H1 (cell line): ENCODE measurements at regions not wholly inside any gene's neighbourhood (a gene's known extent, or its start where the extent isn't known, plus 50 kb on each side); places are given as distances from the start of the nearest gene placed in this dataset.

Source experiments
- CTCF ChIA-PET: fragments of 300-600 bp; sonication (Branson Sonifier 250); formaldehyde crosslinking; loops from one replicate; lab custom pipeline; 2021; ENCODE audit not compliant: partially characterized antibody; lab: Charles Lee
- POLR2A ChIA-PET: fragments of 300-600 bp; sonication (Branson Sonifier 250); formaldehyde crosslinking; loops from one replicate; lab custom pipeline; 2021; ENCODE audit warnings: inconsistent platforms; ENCODE audit not compliant: partially characterized antibody; lab: Charles Lee
- DNase-seq, 2 experiments: peaks; one replicate each; pipeline versions ENCODE4 v3.0.0 to v3.0.0-alpha.2; 2010 to 2022; ENCODE audit warnings: low spot score in 2 of 2, low read depth in 1 of 2, mixed read lengths in 1 of 2
- FAIRE-seq: peaks from 2 replicates; lab custom pipeline; 2011; peaks lifted over from hg19 to GRCh38; lab: Jason Lieb, UNC
- H2AFZ ChIP-seq: 2 replicates; pipeline ENCODE4 v1.8.1; 2012; ENCODE audit warnings: low read length, inconsistent platforms
- H2AK5ac ChIP-seq: 2 replicates; pipeline ENCODE4 v1.6.1; 2013; ENCODE audit warnings: low read depth, low read length
- H2BK120ac ChIP-seq: replicated peaks from 2 replicates; pipeline ENCODE3; 2013; ENCODE audit warnings: low read depth, low read length, inconsistent platforms
- H2BK12ac ChIP-seq: 2 replicates; pipeline ENCODE4 v1.6.1; 2013; ENCODE audit warnings: low read depth, low read length
- H2BK15ac ChIP-seq: 2 replicates; pipeline ENCODE4 v1.6.1; 2013; ENCODE audit warnings: low read length
- H2BK20ac ChIP-seq: 2 replicates; pipeline ENCODE4 v1.6.1; 2013; ENCODE audit warnings: low read length
- H2BK5ac ChIP-seq: 2 replicates; pipeline ENCODE4 v1.6.1; 2013; ENCODE audit warnings: low read depth, low read length
- H3K14ac ChIP-seq: 2 replicates; pipeline ENCODE4 v1.6.1; 2013; ENCODE audit warnings: inconsistent platforms; ENCODE audit not compliant: insufficient read length
- H3K18ac ChIP-seq: 2 replicates; pipeline ENCODE4 v1.6.1; 2013; ENCODE audit warnings: low read length; ENCODE audit errors: extremely low read depth
- H3K23ac ChIP-seq: 2 replicates; pipeline ENCODE4 v1.6.1; 2013; ENCODE audit warnings: inconsistent platforms; ENCODE audit not compliant: insufficient read length
- H3K23me2 ChIP-seq: 2 replicates; pipeline ENCODE4 v1.6.1; 2013; ENCODE audit warnings: low read depth, low read length
- H3K27ac ChIP-seq: 2 replicates; pipeline ENCODE4 v1.6.1; 2011; ENCODE audit warnings: low read depth, low read length, inconsistent platforms
- H3K27me3 ChIP-seq, 4 experiments: replicated peaks in 1 of 4; 1 replicate in 1 of 4; 2 replicates in 3 of 4; pipeline versions ENCODE4 v1.6.1 to v1.8.1; 2011 to 2013; ENCODE audit warnings: low read length in 3 of 4, mild to moderate bottlenecking in 3 of 4, inconsistent platforms in 2 of 4, mixed read lengths in 2 of 4, moderate library complexity in 1 of 4; ENCODE audit not compliant: control insufficient read depth in 3 of 4, insufficient read depth in 3 of 4; ENCODE audit errors: extremely low read depth in 1 of 4
- H3K36me3 ChIP-seq, 4 experiments: 2 replicates each; pipeline versions ENCODE4 v1.6.1 to v1.8.1; 2011 to 2013; ENCODE audit warnings: mild to moderate bottlenecking in 4 of 4, low read length in 3 of 4, moderate library complexity in 2 of 4, control low read depth in 1 of 4, inconsistent platforms in 1 of 4; ENCODE audit not compliant: insufficient read depth in 4 of 4, control insufficient read depth in 2 of 4
- H3K4ac ChIP-seq: replicated peaks from 2 replicates; pipeline ENCODE3; 2013; ENCODE audit warnings: low read length, low read depth, mixed read lengths, inconsistent platforms; ENCODE audit not compliant: insufficient read length
- H3K4me1 ChIP-seq, 4 experiments: replicated peaks in 1 of 4; 1 replicate in 1 of 4; 2 replicates in 3 of 4; pipeline versions ENCODE4 v1.6.1 to v1.8.1; 2011 to 2013; ENCODE audit warnings: low read length in 3 of 4, inconsistent platforms in 2 of 4, mixed read lengths in 1 of 4; ENCODE audit not compliant: insufficient read depth in 4 of 4, control insufficient read depth in 3 of 4
- H3K4me2 ChIP-seq, 2 experiments: 2 replicates each; pipeline versions ENCODE4 v1.6.1 to v1.8.1; 2011 to 2013; ENCODE audit warnings: low read depth in 2 of 2, low read length in 2 of 2, control low read depth in 1 of 2, inconsistent platforms in 1 of 2, mild to moderate bottlenecking in 1 of 2; ENCODE audit not compliant: insufficient read depth in 1 of 2
- H3K4me3 ChIP-seq, 4 experiments: fragments of 200-600, 300-600 bp in 1 of 4; sonication (generic), shearing (Covaris generic), sonication (Bioruptor Twin) in 1 of 4; 2 replicates each; pipeline versions ENCODE4 v1.5.1 to v1.8.1; 2011 to 2016; ENCODE audit warnings: low read length in 4 of 4, low read depth in 3 of 4, control low read depth in 2 of 4, inconsistent platforms in 2 of 4, mild to moderate bottlenecking in 2 of 4, mixed read lengths in 1 of 4, moderate library complexity in 1 of 4; ENCODE audit not compliant: insufficient read depth in 2 of 4; ENCODE audit errors: extremely low read depth in 1 of 4
- H3K56ac ChIP-seq: replicated peaks from 2 replicates; pipeline ENCODE3; 2013; ENCODE audit warnings: low read depth, mild to moderate bottlenecking, mixed read lengths, low read length, inconsistent platforms; ENCODE audit not compliant: insufficient read length
- H3K79me1 ChIP-seq: 2 replicates; pipeline ENCODE4 v1.6.1; 2013; ENCODE audit warnings: low read depth, low read length, control low read depth
- H3K79me2 ChIP-seq, 2 experiments: 2 replicates each; pipeline versions ENCODE4 v1.6.1 to v1.8.1; 2012 to 2013; ENCODE audit warnings: low read length in 2 of 2, mild to moderate bottlenecking in 2 of 2, inconsistent platforms in 1 of 2; ENCODE audit not compliant: insufficient read depth in 2 of 2, control insufficient read depth in 1 of 2
- H3K9ac ChIP-seq, 4 experiments: replicated peaks in 1 of 4; 1 replicate in 1 of 4; 2 replicates in 3 of 4; pipeline versions ENCODE4 v1.6.1 to v1.8.1; 2011 to 2013; ENCODE audit warnings: low read depth in 3 of 4, low read length in 3 of 4, control low read depth in 2 of 4, mild to moderate bottlenecking in 2 of 4, moderate library complexity in 2 of 4, inconsistent platforms in 1 of 4; ENCODE audit errors: extremely low read depth in 1 of 4
- H3K9me3 ChIP-seq, 2 experiments: 2 replicates each; pipeline versions ENCODE4 v1.6.1 to v1.8.1; 2012 to 2013; ENCODE audit warnings: mild to moderate bottlenecking in 2 of 2, moderate library complexity in 2 of 2, control low read depth in 1 of 2, inconsistent platforms in 1 of 2, low read depth in 1 of 2, low read length in 1 of 2, mixed read lengths in 1 of 2; ENCODE audit not compliant: insufficient read depth in 2 of 2
- H4K20me1 ChIP-seq, 2 experiments: replicated peaks in 1 of 2; 2 replicates each; pipeline versions ENCODE3 to v1.8.1; 2011 to 2013; ENCODE audit warnings: inconsistent platforms in 2 of 2, low read length in 2 of 2, mild to moderate bottlenecking in 1 of 2; ENCODE audit not compliant: insufficient read depth in 2 of 2, control insufficient read depth in 1 of 2
- H4K5ac ChIP-seq: 2 replicates; pipeline ENCODE4 v1.6.1; 2013; ENCODE audit warnings: low read length, low read depth, mixed read lengths, inconsistent platforms; ENCODE audit not compliant: insufficient read length
- H4K8ac ChIP-seq: 2 replicates; pipeline ENCODE4 v1.8.0; 2013; ENCODE audit warnings: mild to moderate bottlenecking, moderate library complexity, low read length, inconsistent platforms; ENCODE audit not compliant: insufficient read depth; ENCODE audit errors: extremely low read depth
- H4K91ac ChIP-seq: replicated peaks from 2 replicates; pipeline ENCODE3; 2013; ENCODE audit warnings: low read length, mixed read lengths, inconsistent platforms; ENCODE audit not compliant: insufficient read length
- CBX8 ChIP-seq: fragments of 300-800, 300-1000 bp; sonication (generic); IDR thresholded peaks from 2 replicates; pipeline ENCODE4 v1.7.1; 2016; ENCODE audit warnings: low read depth, low read length, borderline replicate concordance
- GABPA ChIP-seq: IDR thresholded peaks from 2 replicates; pipeline ENCODE4 v1.6.1; 2011; ENCODE audit warnings: mild to moderate bottlenecking, low read length, moderate library complexity, borderline replicate concordance; ENCODE audit not compliant: insufficient read depth
- TBP ChIP-seq: IDR thresholded peaks from 2 replicates; pipeline ENCODE4 v1.6.1; 2011; ENCODE audit warnings: low read depth, low read length, improper control_type of control experiment
- USF2 ChIP-seq: IDR thresholded peaks from 2 replicates; pipeline ENCODE4 v1.6.1; 2011; ENCODE audit warnings: low read length, improper control_type of control experiment
- whole genome bisulfite sequencing, 2 experiments: shearing (Covaris generic) in 1 of 2; methylation state at CpG; one replicate each; pipeline versions ENCODE4 v1.1.6 to v1.1.7; 2013 to 2015; ENCODE audit warnings: low lambda C conversion rate in 2 of 2, mixed read lengths in 2 of 2, inconsistent platforms in 1 of 2, low coverage in 1 of 2, missing lambda C conversion rate in 1 of 2; ENCODE audit not compliant: insufficient replicate concordance in 2 of 2, insufficient coverage in 1 of 2, insufficient read length in 1 of 2; ENCODE audit errors: extremely low coverage in 1 of 2, missing lambda C conversion rate in 1 of 2; 5-methylcytosine and 5-hydroxymethylcytosine counted together

GRCh38 chr20:48191200-48191599 lies 405.9 kb upstream of the SULF2 start:
- Histone ChIP-seq H4K91ac (no peak overlapping the region), H2BK20ac (no peak overlapping the region), H2BK15ac (no peak overlapping the region), H3K56ac (no peak overlapping the region), H2BK5ac (no peak overlapping the region), H4K5ac (no peak overlapping the region), H3K18ac (no peak overlapping the region), H3K14ac (no peak overlapping the region), H3K4me2 (no peak overlapping the region), H3K27ac (no peak overlapping the region), H3K4me1 (peaks cover 0 to 3% (median 0%) of the 10 kb centered on the region in 4 experiments; a peak in 4 of 7 replicates), H3K79me1 (no peaks in the 10 kb centered on the region), H4K20me1 (no peaks in the 10 kb centered on the region), H2AFZ (no peak overlapping the region), H3K27me3 (no peaks in the 10 kb centered on the region), H3K23me2 (no peaks in the 10 kb centered on the region), H3K4ac (no peak overlapping the region), H3K9me3 (no peaks in the 10 kb centered on the region), H3K79me2 (no peaks in the 10 kb centered on the region), H3K4me3 (no peak overlapping the region), H3K9ac (no peak overlapping the region), H2AK5ac (no peak overlapping the region), H2BK120ac (no peak overlapping the region), H3K36me3 (no peaks in the 10 kb centered on the region), H3K23ac (no peak overlapping the region), H2BK12ac (no peak overlapping the region), H4K8ac (no peak overlapping the region)
- ChIA-PET POLR2A (no interaction called here), CTCF (interaction anchor here (2.4 kb wide), 1 partner anchor 12 kb away, joined by 8 read pairs; no protein-coding TSS in a partner anchor)
- no peak for FAIRE-seq
- no peak for DNase-seq
- WGBS, 2 experiments, result 92% methylated on average over 3 of the region's 3 CpGs; no CpG with 5 or more reads in 1 of the 2 experiments
- TF ChIP-seq GABPA (no peak), USF2 (no peak), TBP (no peak), CBX8 (no peak)
